HCT116 (cell line): ENCODE measurements at regions not wholly inside any gene's neighbourhood (a gene's known extent, or its start where the extent isn't known, plus 50 kb on each side); places are given as distances from the start of the nearest gene placed in this dataset.

Experiments
- ATAC-seq: fragments of 200-7000 bp; cut with Tn5 transposase; 2 replicates; pipeline ENCODE4 v1.9.1; 2020; ENCODE audit warnings: mild to moderate bottlenecking, moderate library complexity
- BruUV-seq: library from RNA; stranded (reverse); fragments of 400-500 nt; replicated peaks from 2 replicates; lab custom pipeline; 2021; lab: Mats Ljungman, UMichigan
- CTCF ChIA-PET: fragments of 300-600 bp; sonication (Branson Sonifier 250); formaldehyde crosslinking; loops from one replicate; lab custom pipeline; 2021; ENCODE audit warnings: antibody characterized with exemption; lab: Charles Lee
- POLR2A ChIA-PET: fragments of 300-600, 350-600 bp; sonication (Branson Sonifier 250); formaldehyde crosslinking; loops from one replicate; lab custom pipeline; 2021; ENCODE audit warnings: antibody characterized with exemption; lab: Charles Lee
- RAD21 ChIA-PET, 2 experiments: fragments of 300-600 bp; sonication (Branson Sonifier 250); formaldehyde crosslinking; loops; one replicate each; lab custom pipeline; 2023; ENCODE audit warnings: low total read pairs in 2 of 2; ENCODE audit not compliant: uncharacterized antibody in 2 of 2, unreplicated experiment in 2 of 2, low non-redundant PET in 1 of 2; lab: Charles Lee
- DNase-seq: peaks from one replicate; pipeline ENCODE4 v3.0.0-alpha.2; 2010; ENCODE audit warnings: low read depth, low spot score
- H2AFZ ChIP-seq: fragments of 200-600 bp; shearing (Covaris generic), sonication (generic); 2 replicates; pipeline ENCODE4 v1.6.1; 2017; ENCODE audit warnings: low read depth, mixed run types, mixed read lengths, antibody characterized with exemption, low read length; ENCODE audit not compliant: poor library complexity, severe bottlenecking
- H3K27ac ChIP-seq: 2 replicates; pipeline ENCODE4 v1.5.1; 2012; ENCODE audit warnings: low read depth, low read length
- H3K27me3 ChIP-seq: fragments of 200-600 bp; sonication (generic); 2 replicates; pipeline ENCODE4 v1.6.1; 2016; ENCODE audit warnings: mixed run types, low read length, mixed read lengths; ENCODE audit not compliant: insufficient read depth
- H3K36me3 ChIP-seq, 2 experiments: fragments of 200-500 bp in 1 of 2; fragments of 200-600 bp in 1 of 2; sonication (Bioruptor generic) in 1 of 2; sonication (generic) in 1 of 2; 2 replicates each; pipeline versions ENCODE4 v1.5.1 to v1.6.1; 2014 to 2016; ENCODE audit warnings: low read length in 2 of 2, inconsistent platforms in 1 of 2, mixed read lengths in 1 of 2, mixed run types in 1 of 2; ENCODE audit not compliant: insufficient read depth in 2 of 2, control insufficient read depth in 1 of 2
- H3K4me1 ChIP-seq, 2 experiments: fragments of 200-600 bp in 1 of 2; sonication (generic) in 1 of 2; 2 replicates each; pipeline versions ENCODE4 v1.5.1 to v1.6.1; 2012 to 2017; ENCODE audit warnings: low read length in 2 of 2, inconsistent platforms in 1 of 2, mild to moderate bottlenecking in 1 of 2, mixed read lengths in 1 of 2, mixed run types in 1 of 2, moderate library complexity in 1 of 2; ENCODE audit not compliant: insufficient read depth in 2 of 2, control insufficient read depth in 1 of 2
- H3K4me2 ChIP-seq: fragments of 200-600 bp; sonication (generic); 2 replicates; pipeline ENCODE4 v1.6.1; 2017; ENCODE audit warnings: mixed run types, low read length, mixed read lengths
- H3K4me3 ChIP-seq, 2 experiments: fragments of 200-600 bp in 1 of 2; sonication (generic) in 1 of 2; replicated peaks in 1 of 2; 2 replicates each; pipeline ENCODE4 v1.5.1; 2011 to 2016; ENCODE audit warnings: low read length in 2 of 2, control low read depth in 1 of 2, low read depth in 1 of 2, mild to moderate bottlenecking in 1 of 2, mixed read lengths in 1 of 2, mixed run types in 1 of 2
- H3K79me2 ChIP-seq: fragments of 200-600 bp; sonication (generic); 2 replicates; pipeline ENCODE4 v1.6.1; 2017; ENCODE audit warnings: mild to moderate bottlenecking, mixed run types, low read length, moderate library complexity, mixed read lengths; ENCODE audit not compliant: insufficient read depth
- H3K9ac ChIP-seq: fragments of 200-600 bp; sonication (generic); 2 replicates; pipeline ENCODE4 v1.6.1; 2016; ENCODE audit warnings: low read length, mixed read lengths
- H3K9me2 ChIP-seq: fragments of 200-600 bp; sonication (generic), shearing (Covaris generic); 2 replicates; pipeline ENCODE4 v1.6.1; 2017; ENCODE audit warnings: mixed run types, mild to moderate bottlenecking, moderate library complexity; ENCODE audit not compliant: insufficient read depth
- H3K9me3 ChIP-seq, 2 experiments: fragments of 200-500 bp in 1 of 2; fragments of 200-600 bp in 1 of 2; sonication (Bioruptor generic) in 1 of 2; sonication (generic) in 1 of 2; 2 replicates each; pipeline ENCODE4 v1.6.1; 2014 to 2017; ENCODE audit warnings: low read length in 2 of 2, mixed read lengths in 2 of 2, inconsistent platforms in 1 of 2, low read depth in 1 of 2, mild to moderate bottlenecking in 1 of 2, mixed run types in 1 of 2, moderate library complexity in 1 of 2; ENCODE audit not compliant: control insufficient read depth in 1 of 2, insufficient read depth in 1 of 2
- H4K20me1 ChIP-seq: fragments of 200-600 bp; sonication (generic), shearing (Covaris generic); 2 replicates; pipeline ENCODE4 v1.6.1; 2017; ENCODE audit warnings: mixed run types, mild to moderate bottlenecking, moderate library complexity; ENCODE audit not compliant: insufficient read depth
- ELF1 ChIP-seq: IDR thresholded peaks from 2 replicates; pipeline ENCODE4 v1.6.1; 2012; ENCODE audit warnings: low read depth, borderline replicate concordance
- EZH2 ChIP-seq: fragments of 200-600 bp; sonication (generic); IDR thresholded peaks from 2 replicates; pipeline ENCODE4 v1.6.1; 2017; ENCODE audit warnings: antibody characterized with exemption, mixed run types
- FOSL1 ChIP-seq: IDR thresholded peaks from 2 replicates; pipeline ENCODE4 v1.6.1; 2012; ENCODE audit warnings: low read depth
- POLR2AphosphoS5 ChIP-seq: IDR thresholded peaks from 2 replicates; pipeline ENCODE4 v1.6.1; 2011; ENCODE audit warnings: mild to moderate bottlenecking, low read depth, low read length, moderate library complexity
- RAD21 ChIP-seq: IDR thresholded peaks from 2 replicates; pipeline ENCODE4 v1.6.1; 2012; ENCODE audit warnings: low read depth, mild to moderate bottlenecking
- REST ChIP-seq: IDR thresholded peaks from 2 replicates; pipeline ENCODE4 v1.6.1; 2012; ENCODE audit warnings: low read depth
- SP1 ChIP-seq: IDR thresholded peaks from 2 replicates; pipeline ENCODE4 v1.6.1; 2012; ENCODE audit warnings: low read depth
- SRF ChIP-seq: IDR thresholded peaks from 2 replicates; pipeline ENCODE4 v1.6.1; 2012; ENCODE audit warnings: low read depth
- ZBTB33 ChIP-seq: IDR thresholded peaks from 2 replicates; pipeline ENCODE4 v1.6.1; 2011; ENCODE audit warnings: mild to moderate bottlenecking, low read length, moderate library complexity; ENCODE audit not compliant: insufficient replicate concordance; ENCODE audit errors: extremely low read depth
- ZFX ChIP-seq: fragments of 450-650 bp; IDR thresholded peaks from 2 replicates; pipeline ENCODE4 v1.6.1; 2017
- ZNF274 ChIP-seq: fragments of 200-500 bp; sonication (Bioruptor generic); IDR thresholded peaks from 2 replicates; pipeline ENCODE4 v1.6.1; 2014; ENCODE audit warnings: mild to moderate bottlenecking, low read depth, low read length, inconsistent platforms
- intact Hi-C: fragments of 100-400 bp; cut with micrococcal nuclease; formaldehyde crosslinking; loops from 2 replicates; pipeline ENCODE4 v1.10.0; 2022
- TF ChIP-seq, protein P1 (sequence below), 3 experiments: fragments of 200-600 bp in 1 of 3; sonication (generic) in 1 of 3; IDR thresholded peaks in 2 of 3; conservative IDR thresholded peaks in 1 of 3; 2 replicates each; pipeline ENCODE4 v1.5.1; 2012 to 2017; ENCODE audit warnings: low read depth in 2 of 3, low read length in 2 of 3, antibody characterized with exemption in 1 of 3, borderline replicate concordance in 1 of 3, control low read depth in 1 of 3, mild to moderate bottlenecking in 1 of 3, mixed read lengths in 1 of 3, mixed run types in 1 of 3, moderate library complexity in 1 of 3; ENCODE audit not compliant: insufficient read depth in 1 of 3
- TF ChIP-seq, protein P2 (sequence below): IDR thresholded peaks from 2 replicates; pipeline ENCODE4 v1.6.1; 2012
- TF ChIP-seq, protein P3 (sequence below): IDR thresholded peaks from 2 replicates; pipeline ENCODE4 v1.6.1; 2012

GRCh38 chr7:125926621-125927020 is 997.0 kb upstream of the POT1 start (continued):
- TF ChIP-seq ZBTB33: no peak
- TF ChIP-seq ZFX: no peak

DNA sequence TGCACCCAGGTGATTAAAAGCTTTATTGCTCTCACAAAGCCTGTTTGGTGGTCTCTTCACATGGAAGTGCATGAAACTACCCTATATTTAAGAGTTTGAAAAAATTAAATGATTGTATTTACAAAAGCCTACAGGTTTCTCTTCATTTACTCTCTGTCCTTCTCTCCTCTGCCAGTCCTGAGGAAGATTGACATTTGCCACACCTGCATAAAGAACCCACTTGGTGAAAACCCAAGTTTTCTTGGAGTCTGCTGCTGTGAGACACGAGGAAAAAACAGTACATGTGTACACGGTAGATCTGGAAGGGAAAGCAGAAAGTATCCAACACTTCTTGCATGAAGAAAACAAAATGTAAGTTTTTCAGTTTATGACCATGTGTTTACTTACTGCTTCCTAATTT is 994.4 kb upstream of the POT1 start:
- intact Hi-C loops: no loop called here
- no peak for DNase-seq
- no peaks in the 10 kb centered on the region for H3K36me3 ChIP-seq
- no peaks in the 10 kb centered on the region for H3K4me1 ChIP-seq
- H3K4me3 ChIP-seq: no peak overlapping the region
- no peak for TF ChIP-seq RAD21
- no peak for TF ChIP-seq REST
- TF ChIP-seq, protein P1, sequence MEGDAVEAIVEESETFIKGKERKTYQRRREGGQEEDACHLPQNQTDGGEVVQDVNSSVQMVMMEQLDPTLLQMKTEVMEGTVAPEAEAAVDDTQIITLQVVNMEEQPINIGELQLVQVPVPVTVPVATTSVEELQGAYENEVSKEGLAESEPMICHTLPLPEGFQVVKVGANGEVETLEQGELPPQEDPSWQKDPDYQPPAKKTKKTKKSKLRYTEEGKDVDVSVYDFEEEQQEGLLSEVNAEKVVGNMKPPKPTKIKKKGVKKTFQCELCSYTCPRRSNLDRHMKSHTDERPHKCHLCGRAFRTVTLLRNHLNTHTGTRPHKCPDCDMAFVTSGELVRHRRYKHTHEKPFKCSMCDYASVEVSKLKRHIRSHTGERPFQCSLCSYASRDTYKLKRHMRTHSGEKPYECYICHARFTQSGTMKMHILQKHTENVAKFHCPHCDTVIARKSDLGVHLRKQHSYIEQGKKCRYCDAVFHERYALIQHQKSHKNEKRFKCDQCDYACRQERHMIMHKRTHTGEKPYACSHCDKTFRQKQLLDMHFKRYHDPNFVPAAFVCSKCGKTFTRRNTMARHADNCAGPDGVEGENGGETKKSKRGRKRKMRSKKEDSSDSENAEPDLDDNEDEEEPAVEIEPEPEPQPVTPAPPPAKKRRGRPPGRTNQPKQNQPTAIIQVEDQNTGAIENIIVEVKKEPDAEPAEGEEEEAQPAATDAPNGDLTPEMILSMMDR (IDR thresholded peaks at IDR 0.05 in 2 of 3, conservative IDR thresholded peaks at IDR 0.05 in 1 of 3; ENCODE audit: borderline replicate concordance in 1 of 3, insufficient read depth in 1 of 3, low read depth in 2 of 3, low read length in 2 of 3): no peak
- no peak for TF ChIP-seq SRF
- TF ChIP-seq ZFX: no peak
- no peak for TF ChIP-seq ZBTB33
- TF ChIP-seq, protein P2, sequence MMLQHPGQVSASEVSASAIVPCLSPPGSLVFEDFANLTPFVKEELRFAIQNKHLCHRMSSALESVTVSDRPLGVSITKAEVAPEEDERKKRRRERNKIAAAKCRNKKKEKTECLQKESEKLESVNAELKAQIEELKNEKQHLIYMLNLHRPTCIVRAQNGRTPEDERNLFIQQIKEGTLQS: no peak
- TF ChIP-seq EZH2: no peak
- TF ChIP-seq, protein P3, sequence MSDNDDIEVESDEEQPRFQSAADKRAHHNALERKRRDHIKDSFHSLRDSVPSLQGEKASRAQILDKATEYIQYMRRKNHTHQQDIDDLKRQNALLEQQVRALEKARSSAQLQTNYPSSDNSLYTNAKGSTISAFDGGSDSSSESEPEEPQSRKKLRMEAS: no peak
- TF ChIP-seq ELF1: no peak
- no peak for TF ChIP-seq SP1
- TF ChIP-seq FOSL1: no peak
- no peak for TF ChIP-seq ZNF274
- no peak for TF ChIP-seq POLR2AphosphoS5
- POLR2A ChIA-PET: no interaction called here
- H3K4me2 ChIP-seq: no peak overlapping the region
- no peaks in the 10 kb centered on the region for H3K9me2 ChIP-seq
- no peak for ATAC-seq
- H3K9ac ChIP-seq: no peak overlapping the region
- H3K79me2 ChIP-seq: no peaks in the 10 kb centered on the region
- BruUV-seq: no TSS peak
- no peak overlapping the region for H3K27ac ChIP-seq
- H3K9me3 ChIP-seq: no peaks in the 10 kb centered on the region
- H2AFZ ChIP-seq: no peak overlapping the region
- no peaks in the 10 kb centered on the region for H3K27me3 ChIP-seq
- CTCF ChIA-PET: no interaction called here
- no peaks in the 10 kb centered on the region for H4K20me1 ChIP-seq
- RAD21 ChIA-PET: no interaction called here
